HCT116 (cell line): ENCODE measurements at regions not wholly inside any gene's neighbourhood (a gene's known extent, or its start where the extent isn't known, plus 50 kb on each side); places are given as distances from the start of the nearest gene placed in this dataset.

Source experiments
- CBX3 ChIP-seq: IDR thresholded peaks from 2 replicates; pipeline ENCODE4 v1.6.1; 2012; ENCODE audit warnings: low read depth
- CEBPB ChIP-seq: IDR thresholded peaks from 2 replicates; pipeline ENCODE4 v1.6.1; 2012; ENCODE audit warnings: low read depth
- CTCF ChIP-seq, 3 experiments: fragments of 200-600 bp in 1 of 3; sonication (generic) in 1 of 3; IDR thresholded peaks in 2 of 3; conservative IDR thresholded peaks in 1 of 3; 2 replicates each; pipeline ENCODE4 v1.5.1; 2012 to 2017; ENCODE audit warnings: low read depth in 2 of 3, low read length in 2 of 3, antibody characterized with exemption in 1 of 3, borderline replicate concordance in 1 of 3, control low read depth in 1 of 3, mild to moderate bottlenecking in 1 of 3, mixed read lengths in 1 of 3, mixed run types in 1 of 3, moderate library complexity in 1 of 3; ENCODE audit not compliant: insufficient read depth in 1 of 3
- EZH2 ChIP-seq: fragments of 200-600 bp; sonication (generic); IDR thresholded peaks from 2 replicates; pipeline ENCODE4 v1.6.1; 2017; ENCODE audit warnings: antibody characterized with exemption, mixed run types
- EZH2phosphoT487 ChIP-seq: fragments of 200-600 bp; IDR thresholded peaks from 2 replicates; pipeline ENCODE4 v1.6.1; 2018; ENCODE audit warnings: antibody characterized with exemption, borderline replicate concordance
- FOSL1 ChIP-seq: IDR thresholded peaks from 2 replicates; pipeline ENCODE4 v1.6.1; 2012; ENCODE audit warnings: low read depth
- POLR2A ChIP-seq: IDR thresholded peaks from 2 replicates; pipeline ENCODE4 v1.7.0; 2011; ENCODE audit warnings: borderline replicate concordance; ENCODE audit not compliant: insufficient read depth, insufficient read length; ENCODE audit errors: extremely low read depth
- POLR2AphosphoS5 ChIP-seq: IDR thresholded peaks from 2 replicates; pipeline ENCODE4 v1.6.1; 2011; ENCODE audit warnings: mild to moderate bottlenecking, low read depth, low read length, moderate library complexity
- RAD21 ChIP-seq: IDR thresholded peaks from 2 replicates; pipeline ENCODE4 v1.6.1; 2012; ENCODE audit warnings: low read depth, mild to moderate bottlenecking
- REST ChIP-seq: IDR thresholded peaks from 2 replicates; pipeline ENCODE4 v1.6.1; 2012; ENCODE audit warnings: low read depth
- SP1 ChIP-seq: IDR thresholded peaks from 2 replicates; pipeline ENCODE4 v1.6.1; 2012; ENCODE audit warnings: low read depth
- YY1 ChIP-seq: IDR thresholded peaks from 2 replicates; pipeline ENCODE4 v1.6.1; 2011; ENCODE audit warnings: low read length, low read depth, moderate library complexity, mild to moderate bottlenecking; ENCODE audit not compliant: insufficient replicate concordance; ENCODE audit errors: extremely low read depth
- ZBTB33 ChIP-seq: IDR thresholded peaks from 2 replicates; pipeline ENCODE4 v1.6.1; 2011; ENCODE audit warnings: mild to moderate bottlenecking, low read length, moderate library complexity; ENCODE audit not compliant: insufficient replicate concordance; ENCODE audit errors: extremely low read depth
- TF ChIP-seq, protein P1 (sequence below): IDR thresholded peaks from 2 replicates; pipeline ENCODE4 v1.6.1; 2012

- TF ChIP-seq EZH2phosphoT487, result no peak
- no peak for TF ChIP-seq POLR2AphosphoS5
- TF ChIP-seq CEBPB, result no peak
- TF ChIP-seq POLR2A, result no peak
- TF ChIP-seq CTCF (IDR thresholded peaks at IDR 0.05 in 2 of 3, conservative IDR thresholded peaks at IDR 0.05 in 1 of 3; ENCODE audit: borderline replicate concordance in 1 of 3, insufficient read depth in 1 of 3, low read depth in 2 of 3, low read length in 2 of 3), result no peak
- no peak for TF ChIP-seq REST
- no peak for TF ChIP-seq EZH2
- TF ChIP-seq SP1, result no peak
- TF ChIP-seq, protein P1, sequence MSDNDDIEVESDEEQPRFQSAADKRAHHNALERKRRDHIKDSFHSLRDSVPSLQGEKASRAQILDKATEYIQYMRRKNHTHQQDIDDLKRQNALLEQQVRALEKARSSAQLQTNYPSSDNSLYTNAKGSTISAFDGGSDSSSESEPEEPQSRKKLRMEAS, result no peak
- no peak for TF ChIP-seq CBX3
- no peak for TF ChIP-seq RAD21
- TF ChIP-seq YY1, result no peak
- no peak for TF ChIP-seq ZBTB33
- no peak for TF ChIP-seq FOSL1
Measured at GRCh38 chr2:40507432-40507831, 55.5 kb upstream of the SLC8A1 start.
